Gastroesophageal sphincter (tissue), 4 donors: ENCODE measurements at regions not wholly inside any gene's neighbourhood (a gene's known extent, or its start where the extent isn't known, plus 50 kb on each side); places are given as distances from the start of the nearest gene placed in this dataset.

Experiments used
- ATAC-seq: fragments of 150-250 bp; one replicate; pipeline ENCODE4 v1.9.1; 2016; ENCODE audit warnings: mild to moderate bottlenecking, moderate library complexity
- H3K27ac ChIP-seq, 4 donors: fragments of 200-600 bp; sonication (generic) in 3 of 4; 1 replicate in 3 of 4; 2 replicates in 1 of 4; pipeline ENCODE4 v1.5.1; 2016 to 2019
- H3K27me3 ChIP-seq: fragments of 200-600 bp; sonication (generic); one replicate; pipeline ENCODE4 v1.5.1; 2019
- H3K36me3 ChIP-seq, 2 donors: fragments of 200-600 bp; sonication (generic); one replicate each; pipeline ENCODE4 v1.5.1; 2019; ENCODE audit warnings: control low read depth in 1 of 2
- H3K4me1 ChIP-seq, 3 donors: fragments of 200-600 bp; sonication (generic); 1 replicate in 2 of 3; 2 replicates in 1 of 3; pipeline ENCODE4 v1.5.1; 2016 to 2019; ENCODE audit warnings: control low read depth in 2 of 3
- H3K4me3 ChIP-seq, 2 donors: fragments of 200-600 bp; sonication (generic); one replicate each; pipeline ENCODE4 v1.5.1; 2019; ENCODE audit warnings: mild to moderate bottlenecking in 1 of 2, moderate library complexity in 1 of 2
- H3K9me3 ChIP-seq, 3 donors: fragments of 200-600 bp; sonication (generic); one replicate each; pipeline ENCODE4 v1.5.1; 2017 to 2019; ENCODE audit warnings: control low read depth in 2 of 3
- EP300 ChIP-seq: sonication (generic); formaldehyde crosslinking; IDR thresholded peaks from one replicate; pipeline ENCODE4 v1.6.1; 2017; ENCODE audit warnings: antibody characterized with exemption, mild to moderate bottlenecking
- POLR2A ChIP-seq, 2 donors: fragments of 450-650 bp; IDR thresholded peaks; one replicate each; pipeline ENCODE4 v1.6.1; 2017; ENCODE audit warnings: antibody characterized with exemption in 2 of 2, mild to moderate bottlenecking in 2 of 2, moderate library complexity in 1 of 2
- POLR2AphosphoS5 ChIP-seq: sonication (generic); formaldehyde crosslinking; IDR thresholded peaks from one replicate; pipeline ENCODE4 v1.6.1; 2017; ENCODE audit warnings: antibody characterized with exemption
- WGBS, 2 donors: methylation state at CpG; one replicate each; pipeline ENCODE4 v1.1.5; 2018; ENCODE audit warnings: low coverage in 1 of 2; 5-methylcytosine and 5-hydroxymethylcytosine counted together
- TF ChIP-seq, protein P1 (sequence below), 4 experiments: fragments of 200-600 bp in 2 of 4; fragments of 450-650 bp in 2 of 4; sonication (generic) in 1 of 4; IDR thresholded peaks; one replicate each; pipeline ENCODE4 v1.5.1; 2017 to 2019; ENCODE audit warnings: antibody characterized with exemption in 4 of 4, mild to moderate bottlenecking in 2 of 4, moderate library complexity in 2 of 4

DNA sequence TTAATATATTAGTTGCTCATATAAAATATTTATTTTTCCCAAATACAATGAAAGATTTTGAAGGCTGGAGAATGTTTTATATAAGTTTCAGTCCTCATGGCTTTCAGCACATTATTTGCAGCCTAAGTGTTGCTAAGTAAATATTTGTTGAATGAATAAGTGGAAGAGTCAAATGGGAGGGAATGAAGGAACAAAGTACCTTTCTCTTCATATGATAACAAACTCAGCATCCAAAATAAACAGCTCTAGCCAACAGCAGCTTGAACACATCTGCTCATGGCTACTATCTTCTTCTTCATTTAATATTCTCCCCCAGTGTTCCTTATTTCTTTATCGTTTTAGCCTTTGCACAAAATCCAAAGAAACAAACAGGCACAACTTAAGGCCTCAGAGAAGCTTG lies 385.2 kb upstream of the PIK3C3 start:
- Histone ChIP-seq H3K4me1 (no peaks in the 10 kb centered on the region), H3K27me3 (no peaks in the 10 kb centered on the region), H3K9me3 (no peaks in the 10 kb centered on the region), H3K4me3 (no peak overlapping the region), H3K36me3 (no peaks in the 10 kb centered on the region), H3K27ac (no peak overlapping the region)
- no peak for ATAC-seq
- TF ChIP-seq POLR2A (IDR thresholded peaks at IDR 0.05) (no peak), EP300 (no peak), POLR2AphosphoS5 (no peak)
- TF ChIP-seq, protein P1, sequence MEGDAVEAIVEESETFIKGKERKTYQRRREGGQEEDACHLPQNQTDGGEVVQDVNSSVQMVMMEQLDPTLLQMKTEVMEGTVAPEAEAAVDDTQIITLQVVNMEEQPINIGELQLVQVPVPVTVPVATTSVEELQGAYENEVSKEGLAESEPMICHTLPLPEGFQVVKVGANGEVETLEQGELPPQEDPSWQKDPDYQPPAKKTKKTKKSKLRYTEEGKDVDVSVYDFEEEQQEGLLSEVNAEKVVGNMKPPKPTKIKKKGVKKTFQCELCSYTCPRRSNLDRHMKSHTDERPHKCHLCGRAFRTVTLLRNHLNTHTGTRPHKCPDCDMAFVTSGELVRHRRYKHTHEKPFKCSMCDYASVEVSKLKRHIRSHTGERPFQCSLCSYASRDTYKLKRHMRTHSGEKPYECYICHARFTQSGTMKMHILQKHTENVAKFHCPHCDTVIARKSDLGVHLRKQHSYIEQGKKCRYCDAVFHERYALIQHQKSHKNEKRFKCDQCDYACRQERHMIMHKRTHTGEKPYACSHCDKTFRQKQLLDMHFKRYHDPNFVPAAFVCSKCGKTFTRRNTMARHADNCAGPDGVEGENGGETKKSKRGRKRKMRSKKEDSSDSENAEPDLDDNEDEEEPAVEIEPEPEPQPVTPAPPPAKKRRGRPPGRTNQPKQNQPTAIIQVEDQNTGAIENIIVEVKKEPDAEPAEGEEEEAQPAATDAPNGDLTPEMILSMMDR (IDR thresholded peaks at IDR 0.05): no peak
- 50 to 56% methylated on average over 1 of the region's 1 CpG for WGBS, 2 donors

GRCh38 chr18:41561961-41562360 lies 393.1 kb upstream of the PIK3C3 start:
- Histone ChIP-seq H3K27ac (no peak overlapping the region), H3K27me3 (no peaks in the 10 kb centered on the region), H3K4me3 (no peak overlapping the region), H3K36me3 (no peaks in the 10 kb centered on the region), H3K4me1 (no peaks in the 10 kb centered on the region), H3K9me3 (no peaks in the 10 kb centered on the region)
- TF ChIP-seq POLR2A (IDR thresholded peaks at IDR 0.05): no peak
- no peak for TF ChIP-seq EP300
- TF ChIP-seq POLR2AphosphoS5: no peak
- TF ChIP-seq, protein P1 (IDR thresholded peaks at IDR 0.05): no peak
- WGBS, 2 donors: 36 to 70% methylated on average over 1 to 2 of the region's 2 CpGs
- ATAC-seq: no peak

DNA sequence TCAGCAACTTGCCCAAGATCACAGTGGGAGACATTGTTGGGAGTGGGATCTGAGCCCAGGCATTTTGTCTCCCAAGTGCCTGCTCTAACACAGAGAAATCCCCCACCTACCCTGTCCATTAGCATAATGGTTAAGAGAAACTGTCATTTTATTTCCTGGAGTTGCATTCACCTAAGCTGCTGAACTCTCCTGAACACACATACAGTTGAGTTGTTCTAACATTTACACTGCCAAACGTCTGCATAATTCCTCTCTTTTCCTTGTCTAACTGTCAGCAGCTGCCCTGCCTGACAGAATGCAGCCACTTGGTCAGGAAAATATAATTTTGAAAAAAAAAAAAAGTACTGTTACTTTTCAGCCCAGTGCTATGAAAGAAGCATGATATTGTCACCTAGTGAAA lies 396.3 kb upstream of the PIK3C3 start:
- no peak overlapping the region for H3K27ac ChIP-seq
- TF ChIP-seq, protein P1 (IDR thresholded peaks at IDR 0.05): no peak
- no peak for TF ChIP-seq EP300
- TF ChIP-seq POLR2A (IDR thresholded peaks at IDR 0.05): no peak
- TF ChIP-seq POLR2AphosphoS5: no peak
- H3K9me3 ChIP-seq: no peaks in the 10 kb centered on the region
- H3K4me1 ChIP-seq: no peaks in the 10 kb centered on the region
- no peaks in the 10 kb centered on the region for H3K27me3 ChIP-seq
- WGBS, 2 donors: 13 to 29% methylated on average over 1 of the region's 1 CpG
- no peak for ATAC-seq
- no peaks in the 10 kb centered on the region for H3K36me3 ChIP-seq
- H3K4me3 ChIP-seq: no peak overlapping the region

GRCh38 chr18:41553716-41554115 lies 401.3 kb upstream of the PIK3C3 start:
- peaks cover 6% of the 10 kb centered on the region for H3K27me3 ChIP-seq
- TF ChIP-seq POLR2A (IDR thresholded peaks at IDR 0.05) (no peak), POLR2AphosphoS5 (no peak), EP300 (no peak)
- TF ChIP-seq, protein P1 (IDR thresholded peaks at IDR 0.05): no peak
- ATAC-seq: no peak
- no peak overlapping the region for H3K27ac ChIP-seq
- no peaks in the 10 kb centered on the region for H3K36me3 ChIP-seq
- no peaks in the 10 kb centered on the region for H3K4me1 ChIP-seq
- H3K9me3 ChIP-seq: no peaks in the 10 kb centered on the region
- WGBS, 2 donors: 31% methylated on average over 6 of the region's 6 CpGs
- no peak overlapping the region for H3K4me3 ChIP-seq

DNA sequence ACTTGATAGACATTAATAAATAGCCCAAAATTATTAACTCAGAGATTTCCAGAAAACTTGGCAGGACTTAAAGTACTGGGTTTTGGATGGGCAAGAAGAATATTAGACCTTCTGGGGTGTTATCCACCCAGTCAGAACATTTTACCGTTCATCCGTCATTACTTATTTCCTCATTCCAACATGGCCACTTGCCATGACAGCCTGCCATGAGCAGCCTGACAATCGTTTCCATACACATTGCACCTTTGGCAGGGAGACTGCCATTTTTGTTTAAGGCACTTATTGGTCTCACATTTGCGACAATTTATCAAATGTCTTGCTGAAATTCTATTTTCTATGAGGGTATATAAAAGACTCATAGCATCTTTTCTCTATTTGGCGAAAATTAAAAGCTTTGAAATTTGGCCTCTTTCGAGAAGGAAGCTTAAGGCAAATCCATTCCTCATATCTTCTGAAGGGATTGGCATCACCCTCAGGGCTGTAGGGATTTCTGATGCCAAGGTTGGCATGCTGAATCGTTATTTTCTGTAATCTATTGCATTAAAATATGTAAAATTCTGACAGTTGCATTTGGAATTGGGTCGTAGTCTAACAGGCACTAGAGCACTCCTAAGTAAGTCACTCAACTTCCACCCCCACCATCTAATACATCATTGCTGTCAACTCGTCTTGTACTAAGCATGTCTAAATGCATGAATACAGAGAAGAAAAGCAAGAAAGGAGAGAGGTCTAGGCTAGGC lies 406.3 kb upstream of the PIK3C3 start:
- ATAC-seq: no peak
- no peak overlapping the region for H3K27ac ChIP-seq
- peaks cover 8% of the 10 kb centered on the region for H3K27me3 ChIP-seq
- no peaks in the 10 kb centered on the region for H3K36me3 ChIP-seq
- no peaks in the 10 kb centered on the region for H3K9me3 ChIP-seq
- no peak overlapping the region for H3K4me3 ChIP-seq
- H3K4me1 ChIP-seq: no peaks in the 10 kb centered on the region
- TF ChIP-seq, protein P1 (IDR thresholded peaks at IDR 0.05): no peak
- TF ChIP-seq EP300 (no peak), POLR2A (IDR thresholded peaks at IDR 0.05) (no peak), POLR2AphosphoS5 (no peak)
- WGBS, 2 donors: 63 to 75% methylated on average over 7 to 9 of the region's 9 CpGs
